GM04504 (cell line): ENCODE measurements at regions not wholly inside any gene's neighbourhood (a gene's known extent, or its start where the extent isn't known, plus 50 kb on each side); places are given as distances from the start of the nearest gene placed in this dataset.

Experiments
- DNase-seq: peaks from one replicate; pipeline ENCODE4 v3.0.0-alpha.2; 2012; ENCODE audit warnings: low read depth

GRCh38 chr10:59088912-59089573 lies 87.4 kb upstream of the PHYHIPL start:
- DNase-seq: no peak

GRCh38 chr10:59090817-59091622 lies 85.4 kb upstream of the PHYHIPL start:
- DNase-seq: no peak

- no peak for DNase-seq
Observed at GRCh38 chr10:59093461-59093860, 83.0 kb upstream of the PHYHIPL start.

GRCh38 chr10:59096631-59097030 lies 79.8 kb upstream of the PHYHIPL start:
- no peak for DNase-seq

- DNase-seq: peak; percentile 63
Observed at GRCh38 chr10:59098387-59098786, 78.1 kb upstream of the PHYHIPL start.

- no peak for DNase-seq
Observed at GRCh38 chr10:59098831-59099452, 77.5 kb upstream of the PHYHIPL start.

GRCh38 chr10:59099481-59099880 lies 77.0 kb upstream of the PHYHIPL start:
- DNase-seq: no peak

- no peak for DNase-seq
Observed at GRCh38 chr10:59102394-59102793, 74.0 kb upstream of the PHYHIPL start.

- DNase-seq: no peak
Observed at GRCh38 chr10:59104186-59104585, 72.3 kb upstream of the PHYHIPL start.

GRCh38 chr10:59106441-59106840 lies 70.0 kb upstream of the PHYHIPL start:
- DNase-seq: no peak

- no peak for DNase-seq
Observed at GRCh38 chr10:59107147-59107546, 69.3 kb upstream of the PHYHIPL start.

- no peak for DNase-seq
Observed at GRCh38 chr10:59108296-59108870, 68.1 kb upstream of the PHYHIPL start.

GRCh38 chr10:59108886-59109288 lies 67.6 kb upstream of the PHYHIPL start:
- DNase-seq: no peak

- no peak for DNase-seq
Observed at GRCh38 chr10:59109826-59110225, 66.6 kb upstream of the PHYHIPL start.

- DNase-seq: no peak
Observed at GRCh38 chr10:59124187-59124586, 52.3 kb upstream of the PHYHIPL start.

- no peak for DNase-seq
Observed at GRCh38 chr10:59125666-59126065, 50.8 kb upstream of the PHYHIPL start.

GRCh38 chr10:59126261-59126660 lies 50.2 kb upstream of the PHYHIPL start:
- no peak for DNase-seq
